Activated B cell treated with CpG ODN at 0.5 μM for 24 hours (primary cell): ENCODE measurements at regions not wholly inside any gene's neighbourhood (a gene's known extent, or its start where the extent isn't known, plus 50 kb on each side); places are given as distances from the start of the nearest gene placed in this dataset.
A peak's percentile ranks its signal among the peaks of the same experiment; 100 is the strongest.

Experiments
- ATAC-seq: fragments of 200-7000 bp; cut with Tn5 transposase; one replicate; pipeline ENCODE4 v1.10.0; 2021; ENCODE audit warnings: low read depth, mild to moderate bottlenecking, moderate library complexity
- CTCF ChIA-PET: fragments of 350-600 bp; sonication (Branson Sonifier 250); formaldehyde crosslinking; loops from one replicate; lab custom pipeline; 2021; ENCODE audit warnings: antibody characterized with exemption; lab: Charles Lee
- POLR2A ChIA-PET: fragments of 350-600 bp; sonication (Branson Sonifier 250); formaldehyde crosslinking; loops from one replicate; lab custom pipeline; 2021; ENCODE audit warnings: antibody characterized with exemption; lab: Charles Lee
- DNase-seq: peaks from one replicate; pipeline ENCODE4 v3.0.0; 2022
- H3K27ac Mint-ChIP-seq: one replicate; pipeline ENCODE4 v1.8.0; 2020; ENCODE audit warnings: mixed read lengths
- H3K27me3 Mint-ChIP-seq: one replicate; pipeline ENCODE4 v1.8.0; 2021; ENCODE audit warnings: mixed read lengths
- H3K36me3 Mint-ChIP-seq: one replicate; pipeline ENCODE4 v1.8.0; 2021; ENCODE audit warnings: low read depth, mixed read lengths
- H3K4me1 Mint-ChIP-seq: one replicate; pipeline ENCODE4 v1.8.0; 2021; ENCODE audit warnings: mixed read lengths
- H3K4me3 Mint-ChIP-seq: one replicate; pipeline ENCODE4 v1.8.0; 2020; ENCODE audit warnings: mild to moderate bottlenecking, mixed read lengths
- H3K9me3 Mint-ChIP-seq: one replicate; pipeline ENCODE4 v1.8.0; 2020; ENCODE audit warnings: mixed read lengths
- CTCF ChIP-seq: fragments of 200-600 bp; IDR thresholded peaks from one replicate; pipeline ENCODE4 v1.8.0; 2022; ENCODE audit warnings: antibody characterized with exemption, mild to moderate bottlenecking
- intact Hi-C: fragments of 100-400 bp; cut with micrococcal nuclease; formaldehyde crosslinking; loops from one replicate; pipeline ENCODE4 v1.15.1; 2024

DNA sequence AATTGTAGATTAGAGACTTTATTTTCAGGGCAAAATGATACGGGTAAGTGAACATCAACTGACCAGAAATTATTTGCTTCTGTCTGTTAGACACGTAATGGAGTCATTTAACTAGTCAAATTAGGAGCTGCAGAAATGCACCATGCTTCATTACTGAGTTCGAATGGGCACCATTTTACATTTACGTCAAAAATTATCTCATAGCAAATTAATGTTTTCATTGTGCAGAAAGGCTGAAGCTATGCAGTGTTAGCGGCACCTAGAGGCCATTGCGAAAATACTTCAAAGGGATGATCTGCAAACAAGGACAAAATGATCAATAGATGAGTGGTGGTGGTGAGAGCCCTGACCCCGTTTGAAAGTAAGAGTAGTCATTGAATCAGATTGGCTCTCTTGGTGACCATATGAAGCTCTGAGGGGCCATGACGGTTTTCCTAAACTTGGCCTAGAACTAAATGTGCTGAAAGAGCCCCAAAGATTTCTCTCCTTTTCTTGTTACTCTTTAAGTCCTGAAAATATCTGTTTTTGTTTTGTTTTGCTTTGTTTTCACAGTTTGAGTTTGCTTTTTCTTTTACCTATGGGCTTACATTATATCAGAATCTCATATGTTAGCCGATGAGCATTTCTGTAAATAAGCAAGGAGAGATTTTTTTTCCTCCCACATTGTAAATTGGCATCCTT lies 277.9 kb downstream of the ZNF536 start:
- Mint-ChIP-seq H3K27ac (no peak overlapping the region), H3K36me3 (no peaks in the 10 kb centered on the region), H3K4me1 (no peaks in the 10 kb centered on the region), H3K9me3 (no peaks in the 10 kb centered on the region), H3K4me3 (no peak overlapping the region), H3K27me3 (peaks cover 3% of the 10 kb centered on the region)
- ATAC-seq = no peak
- CTCF ChIA-PET = interaction anchor here (0.8 to 1.8 kb wide), 2 partner anchors 792 to 920 kb away, joined by 3 to 5 read pairs; no protein-coding TSS in a partner anchor
- intact Hi-C loops = loop anchor here (1.0 to 5.0 kb wide), 2 partner anchors 604 to 778 kb away; no protein-coding TSS in a partner anchor
- TF ChIP-seq CTCF = peak; percentile 5
- POLR2A ChIA-PET = no interaction called here
- DNase-seq = no peak

DNA sequence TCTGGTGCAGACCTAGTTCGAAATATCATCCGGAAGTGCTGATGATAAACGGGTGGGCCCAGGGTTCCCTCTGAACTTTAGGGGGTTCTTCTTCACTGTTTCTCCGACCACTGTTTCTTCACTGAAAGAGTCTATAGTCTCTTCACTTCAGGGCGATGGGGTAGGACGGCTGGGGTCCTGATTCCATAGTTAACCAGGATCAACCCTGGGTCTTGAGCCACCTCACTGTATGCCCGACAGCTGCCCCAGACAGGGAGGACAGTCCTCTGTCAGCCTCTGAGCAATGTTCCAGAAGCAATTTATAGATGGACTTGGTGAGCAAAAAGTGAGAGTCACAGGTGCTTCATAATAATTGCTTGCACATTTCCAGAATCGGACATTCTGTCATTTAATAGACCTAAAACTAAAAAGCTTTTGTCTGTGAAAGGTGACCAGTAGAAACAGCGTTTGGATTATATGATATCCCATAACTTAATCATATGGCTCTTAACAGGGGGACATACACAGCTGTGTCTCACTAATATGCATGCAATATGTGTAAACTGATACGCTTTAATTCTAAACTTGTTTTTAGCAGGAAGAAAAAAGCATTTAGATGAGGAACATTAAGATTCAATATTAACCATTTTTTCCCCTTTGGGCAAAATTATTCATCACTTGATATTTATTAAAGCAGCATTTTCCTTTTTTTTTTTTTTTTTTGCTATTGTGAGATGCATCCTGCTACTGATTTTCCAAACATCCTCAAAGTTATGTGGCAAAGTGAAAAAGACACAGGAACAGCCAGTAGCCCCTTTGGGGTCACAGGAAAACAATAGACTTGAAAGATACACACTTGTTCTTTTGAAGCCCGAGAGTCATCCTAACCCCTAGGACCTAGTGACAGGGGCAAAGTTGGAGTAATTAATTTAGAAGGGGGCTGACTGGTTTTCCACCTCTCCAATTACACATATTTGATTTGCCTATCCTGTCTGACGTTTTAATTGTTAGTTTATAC lies 277.0 kb downstream of the ZNF536 start:
- ChIA-PET CTCF (interaction anchor here (0.8 to 1.8 kb wide), 2 partner anchors 791 to 919 kb away, joined by 3 to 5 read pairs; no protein-coding TSS in a partner anchor), POLR2A (interaction anchor here (0.6 kb wide), 1 partner anchor 693 kb away, joined by 7 read pairs; no protein-coding TSS in a partner anchor)
- Mint-ChIP-seq H3K27ac (no peak overlapping the region), H3K36me3 (no peaks in the 10 kb centered on the region), H3K4me3 (no peak overlapping the region), H3K4me1 (no peaks in the 10 kb centered on the region), H3K9me3 (no peaks in the 10 kb centered on the region), H3K27me3 (peaks cover 3% of the 10 kb centered on the region)
- no peak for ATAC-seq
- no peak for DNase-seq
- TF ChIP-seq CTCF = no peak
- intact Hi-C loops = no loop called here

DNA sequence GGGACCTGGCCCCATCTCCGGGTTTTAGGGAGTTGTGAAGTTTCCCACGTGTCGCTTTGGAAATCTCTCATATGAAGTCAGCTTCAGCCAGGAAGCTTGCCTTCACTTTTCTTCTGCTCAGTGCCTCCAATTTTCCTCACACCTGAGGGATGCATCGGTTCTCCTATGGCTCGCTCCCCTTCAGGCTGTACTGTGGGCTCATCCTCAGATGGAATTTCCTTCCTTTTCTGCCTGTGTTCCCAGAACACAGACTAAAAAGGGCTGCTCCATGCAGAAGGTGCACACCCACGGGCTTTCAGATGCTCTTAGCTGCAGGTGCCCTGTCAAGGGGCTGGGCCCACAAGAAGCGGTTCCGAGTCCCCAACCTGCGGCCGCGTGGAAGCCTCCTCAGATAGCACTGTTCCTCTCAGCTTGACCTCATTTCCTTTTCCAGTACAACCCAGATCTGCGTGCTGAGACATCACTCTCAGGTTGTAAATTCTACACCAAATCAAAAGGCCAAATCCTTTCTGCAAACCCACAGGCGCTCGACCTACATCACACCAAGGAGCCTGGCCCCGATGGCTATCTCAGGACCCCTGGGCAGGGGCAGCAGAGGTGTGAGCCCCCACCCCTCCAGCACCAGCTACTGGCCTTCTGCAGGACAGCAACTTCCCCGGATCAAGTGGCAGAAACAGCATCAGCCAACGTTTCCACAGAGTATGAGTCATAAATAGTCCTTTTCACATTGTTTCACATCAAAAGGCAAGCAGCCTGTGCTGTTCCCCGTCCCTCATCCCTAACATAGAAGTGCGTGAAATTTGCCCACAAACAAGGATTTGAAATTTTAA lies 275.9 kb downstream of the ZNF536 start:
- no peaks in the 10 kb centered on the region for H3K9me3 Mint-ChIP-seq
- intact Hi-C loops = no loop called here
- H3K4me3 Mint-ChIP-seq = no peak overlapping the region
- H3K27ac Mint-ChIP-seq = no peak overlapping the region
- no peak for TF ChIP-seq CTCF
- H3K4me1 Mint-ChIP-seq = no peaks in the 10 kb centered on the region
- peaks cover 3% of the 10 kb centered on the region for H3K27me3 Mint-ChIP-seq
- POLR2A ChIA-PET = interaction anchor here (0.6 kb wide), 1 partner anchor 692 kb away, joined by 7 read pairs; no protein-coding TSS in a partner anchor
- CTCF ChIA-PET = no interaction called here
- ATAC-seq = no peak
- H3K36me3 Mint-ChIP-seq = no peaks in the 10 kb centered on the region
- DNase-seq = no peak

DNA sequence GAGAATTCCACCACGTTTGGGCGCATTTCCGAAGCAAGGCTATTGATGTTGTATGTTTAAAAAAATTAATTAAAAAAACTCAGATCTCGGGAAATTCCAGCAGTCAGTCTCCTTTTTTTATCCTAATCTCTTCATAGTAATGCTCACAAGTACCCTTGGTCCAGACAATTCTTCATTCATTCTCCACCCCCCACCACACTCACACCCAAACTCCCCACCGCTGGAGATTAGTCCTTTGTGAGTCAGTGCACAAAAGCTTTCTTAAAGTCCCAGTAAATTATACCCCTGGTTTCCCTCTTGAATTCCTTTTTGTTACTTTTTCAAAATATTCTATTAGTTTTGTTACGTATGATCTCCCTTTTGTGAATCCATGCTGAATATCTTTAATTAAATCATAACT lies 274.6 kb downstream of the ZNF536 start:
- ChIA-PET CTCF (no interaction called here), POLR2A (no interaction called here)
- Mint-ChIP-seq H3K9me3 (no peaks in the 10 kb centered on the region), H3K27ac (no peak overlapping the region), H3K4me1 (no peaks in the 10 kb centered on the region), H3K4me3 (no peak overlapping the region), H3K36me3 (no peaks in the 10 kb centered on the region), H3K27me3 (peaks cover 3% of the 10 kb centered on the region)
- intact Hi-C loops = no loop called here
- ATAC-seq (no peak), DNase-seq (no peak)
- no peak for TF ChIP-seq CTCF
